ENCODE measurements at regions not wholly inside any gene's neighbourhood (a gene's known extent, or its start where the extent isn't known, plus 50 kb on each side); places are given as distances from the start of the nearest gene placed in this dataset.

DNA sequence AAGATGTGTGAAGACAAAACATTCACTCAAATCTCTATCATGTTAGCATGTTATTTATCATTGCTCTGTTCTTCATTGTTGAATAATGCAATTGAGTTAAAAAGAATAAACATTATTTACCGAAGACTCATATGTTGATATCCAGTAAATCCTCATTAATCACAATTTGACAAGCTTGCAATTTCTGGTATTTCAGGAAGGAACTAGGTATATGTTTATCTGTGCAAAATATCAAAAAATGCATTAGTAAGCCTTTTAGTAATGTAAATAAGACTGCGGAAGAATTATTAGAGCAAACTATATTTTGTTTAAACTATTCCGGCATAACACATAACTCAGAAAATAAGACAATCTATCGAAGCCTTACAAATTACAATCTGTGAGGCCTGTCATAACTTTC is 222.7 kb upstream of the NOVA1 start:
- TF ChIP-seq SUZ12 (IDR thresholded peaks at IDR 0.05; ENCODE audit: extremely low read depth, insufficient read depth, insufficient read length) (no peak), ZNF274 (IDR thresholded peaks at IDR 0.05; ENCODE audit: low read depth, low read length) (no peak), YY1 (IDR thresholded peaks at IDR 0.05; ENCODE audit: insufficient read depth, insufficient read length) (no peak)
